Amniotic epithelial cell (primary cell): ENCODE measurements at regions not wholly inside any gene's neighbourhood (a gene's known extent, or its start where the extent isn't known, plus 50 kb on each side); places are given as distances from the start of the nearest gene placed in this dataset.
"Not testable (repeated sequence)": the region's sequence is repeated elsewhere in the genome, so short reads cannot be mapped to it uniquely, and the experiment has no call there.

Experiments
- DNase-seq: peaks from one replicate; pipeline ENCODE4 v3.0.0-alpha.2; 2010; ENCODE audit warnings: low read depth

- DNase-seq: no peak
Observed at GRCh38 chr14:84084056-84084630, 1445.8 kb upstream of the FLRT2 start.

DNA sequence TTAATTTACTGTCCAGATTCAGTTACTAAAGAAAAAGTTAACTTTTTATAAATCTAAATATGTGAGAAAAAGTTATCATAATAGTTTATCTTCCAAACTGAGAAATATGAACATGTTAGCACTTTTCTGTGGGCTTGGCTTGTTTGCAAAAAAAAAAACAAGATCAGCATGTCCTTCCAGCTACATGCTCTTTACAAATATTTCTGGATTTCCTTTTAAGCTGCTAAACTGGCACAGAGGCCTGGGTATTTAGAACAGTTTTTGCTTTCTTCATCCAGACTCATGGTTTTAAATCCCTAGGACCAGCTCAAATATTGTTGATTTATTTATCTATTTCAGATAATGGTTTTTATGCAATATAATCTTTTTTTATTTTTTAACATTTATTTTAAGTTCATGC, 1444.5 kb upstream of the FLRT2 start:
- peak; percentile 16 for DNase-seq

DNA sequence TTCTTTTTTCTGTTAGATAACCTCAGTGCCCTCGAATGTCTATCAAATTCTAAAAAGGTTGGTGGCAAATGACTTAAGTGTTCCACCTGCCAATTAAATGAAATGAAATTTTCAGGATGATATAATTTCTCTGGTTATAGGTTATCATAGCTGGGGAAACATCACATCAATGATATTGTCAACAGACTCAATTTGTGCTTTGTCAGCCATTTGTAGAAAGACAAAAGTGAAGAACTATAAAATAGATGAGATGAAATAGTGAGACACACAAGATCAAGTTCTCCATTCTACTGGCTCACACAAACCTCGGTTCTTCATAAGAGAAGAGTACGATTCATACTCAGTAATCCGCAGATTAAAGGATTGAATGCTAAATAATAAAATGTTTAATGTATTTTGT, 1443.2 kb upstream of the FLRT2 start:
- no peak for DNase-seq

- DNase-seq: peak; percentile 99
Observed at GRCh38 chr14:84087986-84088531, 1441.9 kb upstream of the FLRT2 start.

- no peak for DNase-seq
Observed at GRCh38 chr14:84090837-84091236, 1439.1 kb upstream of the FLRT2 start.

DNA sequence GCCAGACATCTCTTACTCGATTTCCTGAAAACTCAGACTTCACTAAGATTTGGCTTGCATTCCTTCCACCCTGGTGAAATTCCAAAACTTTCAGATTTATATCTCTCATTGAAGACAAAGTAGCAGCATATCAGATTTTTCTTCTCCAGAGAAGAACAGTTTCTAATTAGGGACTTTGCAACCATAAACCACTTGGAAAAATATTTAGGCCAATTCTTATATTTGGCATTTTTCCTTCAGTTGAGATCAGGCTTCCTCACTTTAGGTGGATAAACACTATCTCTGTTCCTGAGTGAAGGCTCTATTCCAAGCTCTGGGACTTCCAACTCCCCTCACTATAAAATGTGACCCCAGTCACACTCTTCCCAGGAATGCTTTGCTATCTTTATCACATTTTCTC, 1434.3 kb upstream of the FLRT2 start:
- DNase-seq: no peak

DNA sequence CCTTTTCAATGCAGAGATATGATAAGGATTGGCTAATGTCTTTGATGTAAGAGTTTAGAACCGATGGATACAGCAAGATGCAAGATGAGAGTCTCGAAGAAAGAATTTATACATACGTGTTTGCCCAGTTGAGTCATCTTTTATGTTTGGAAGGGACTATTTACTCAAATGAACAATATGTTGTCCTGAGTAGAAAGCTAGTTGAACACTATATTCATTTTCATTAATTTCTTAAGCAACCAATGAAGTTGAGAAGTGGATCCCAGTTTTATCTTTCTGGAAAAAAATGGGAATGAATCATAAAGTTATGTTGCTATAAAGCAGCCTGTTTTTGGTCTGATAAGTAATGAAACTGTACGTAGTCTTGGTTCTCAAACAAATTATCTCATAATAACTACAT, 1431.7 kb upstream of the FLRT2 start:
- peak; percentile 53 for DNase-seq

- not testable (repeated sequence) for DNase-seq
Observed at GRCh38 chr14:84099560-84099959, 1430.4 kb upstream of the FLRT2 start.

DNA sequence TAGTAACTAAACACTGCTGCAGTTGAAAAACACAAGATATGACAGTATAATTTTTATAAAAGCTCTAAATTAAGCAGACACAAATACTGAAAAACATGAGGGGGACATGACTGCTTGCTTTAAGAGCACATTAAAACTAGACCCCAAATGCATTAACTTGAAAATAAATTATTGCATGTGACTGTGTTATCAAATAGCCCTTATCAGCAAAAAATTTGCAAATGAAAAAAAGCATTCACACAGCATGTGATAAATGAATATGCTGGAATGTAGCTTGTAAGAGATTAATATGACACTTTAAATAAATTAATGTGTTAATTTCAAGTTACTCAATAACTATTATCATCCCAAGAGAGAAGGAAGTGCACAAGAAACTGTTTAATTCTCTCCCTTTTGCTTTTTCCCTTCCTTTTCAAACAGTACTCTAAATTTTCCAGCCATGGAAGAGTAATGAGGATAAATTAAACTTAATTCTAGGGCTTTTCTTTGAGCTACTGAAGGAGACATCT, 1422.1 kb upstream of the FLRT2 start:
- DNase-seq: no peak

DNA sequence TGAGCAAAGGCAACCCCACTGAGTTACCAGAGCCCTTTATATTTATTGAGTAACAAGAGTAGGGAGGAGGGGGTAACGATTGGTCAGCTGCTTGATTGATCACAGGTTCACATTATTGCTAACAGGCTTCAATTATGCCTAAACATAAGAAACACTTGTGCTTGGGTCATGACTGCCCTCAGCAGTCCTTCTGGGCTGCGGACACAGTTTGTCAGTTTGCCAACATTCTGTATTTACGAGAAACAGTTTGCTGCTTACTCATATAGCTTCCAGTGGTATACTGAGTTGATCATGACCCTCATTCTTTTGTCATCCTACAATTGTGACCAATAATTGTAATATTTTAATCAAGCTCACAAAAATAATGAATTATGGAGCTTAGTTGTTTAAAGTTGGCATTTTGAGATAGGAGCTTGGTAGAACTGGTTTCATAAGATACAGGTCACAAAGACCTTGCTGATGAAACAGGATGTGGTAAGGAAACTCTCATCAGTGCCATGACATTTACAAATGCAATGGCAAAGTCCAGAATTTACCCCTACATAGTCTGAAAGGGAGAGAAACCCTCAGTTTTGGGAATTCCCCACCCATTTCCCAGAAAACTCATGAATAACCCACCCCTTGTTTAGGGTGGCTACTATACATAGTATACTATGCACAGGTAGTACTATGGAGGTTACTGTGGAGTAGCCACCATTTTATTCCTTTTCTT, 1421.0 kb upstream of the FLRT2 start:
- DNase-seq: peak; percentile 37

DNA sequence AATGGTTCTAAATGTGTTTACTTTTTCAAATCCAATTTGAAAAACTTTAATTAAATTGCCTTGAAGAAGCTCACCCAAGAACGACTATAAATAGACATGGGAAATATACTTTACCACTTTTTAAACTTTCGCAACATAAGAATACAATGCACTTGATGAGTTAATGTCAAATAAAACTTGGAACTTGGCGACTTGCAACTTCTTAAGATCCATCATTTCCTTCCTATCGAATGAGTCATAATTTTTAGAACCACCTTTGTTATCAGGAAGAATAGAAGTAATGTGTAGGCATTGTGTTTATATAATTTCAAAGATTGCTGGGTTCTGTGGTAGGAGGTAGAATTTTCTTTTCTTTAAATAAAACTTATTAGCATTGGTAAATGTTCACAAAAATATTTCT, 1417.4 kb upstream of the FLRT2 start:
- no peak for DNase-seq

DNA sequence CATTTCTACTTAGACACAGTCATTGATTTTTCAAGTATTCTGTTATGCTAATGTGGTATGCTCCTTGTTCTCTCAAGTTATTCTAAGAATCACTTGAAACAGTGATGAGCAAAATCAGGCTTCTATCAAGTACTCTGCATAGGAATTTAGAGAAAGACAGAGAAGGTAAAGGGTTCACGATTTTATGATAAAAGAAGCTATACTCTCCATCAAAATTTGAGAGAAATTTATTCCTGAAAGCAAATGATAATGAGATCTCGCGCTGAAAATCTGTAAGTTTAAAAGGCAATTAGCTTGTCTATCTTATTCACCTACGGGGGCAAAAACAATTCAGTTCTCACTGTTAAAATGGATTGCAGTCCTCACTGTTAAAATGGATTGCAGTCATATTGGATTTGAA, 1404.3 kb upstream of the FLRT2 start:
- DNase-seq: no peak

DNA sequence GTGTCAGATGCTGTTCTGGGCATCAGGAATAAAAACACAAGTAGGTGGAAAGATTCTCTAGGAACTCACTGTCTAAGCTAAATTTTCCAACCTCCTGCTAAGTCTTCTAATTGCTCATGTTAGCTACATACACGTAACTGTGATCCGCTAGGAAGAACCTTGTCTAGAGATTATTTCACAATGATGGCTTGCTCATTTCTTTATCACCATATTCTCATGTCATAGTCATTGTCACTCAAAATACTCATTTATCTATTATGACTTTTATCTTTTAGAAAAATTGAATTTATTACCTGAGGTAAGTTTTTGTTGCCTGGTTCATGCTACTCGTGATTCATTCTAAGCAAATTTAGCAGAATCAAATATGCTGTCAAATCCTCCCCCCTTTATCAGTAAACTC, 1402.4 kb upstream of the FLRT2 start:
- DNase-seq: peak; percentile 65

- peak; percentile 73 for DNase-seq
Observed at GRCh38 chr14:84128050-84128449, 1401.9 kb upstream of the FLRT2 start.

DNA sequence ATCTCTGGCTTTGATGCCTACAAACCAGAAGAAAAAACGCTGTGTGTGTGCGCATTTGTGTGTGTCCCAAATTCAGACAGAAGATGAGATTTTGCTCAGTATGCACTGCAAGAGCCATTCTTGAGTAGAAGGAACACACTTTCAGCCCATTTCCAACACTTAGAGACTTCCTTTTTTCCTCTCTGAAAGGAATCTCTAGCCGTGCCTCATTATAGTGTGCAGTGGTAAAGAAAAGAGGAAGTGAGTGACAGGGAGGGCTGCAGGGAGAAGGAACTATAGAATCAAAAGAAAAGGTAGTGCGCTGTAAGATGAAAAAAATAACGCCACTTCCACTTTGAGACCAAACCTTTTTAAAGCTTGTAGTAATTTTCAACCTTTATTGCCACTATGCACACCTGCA, 1400.9 kb upstream of the FLRT2 start:
- DNase-seq: no peak

GRCh38 chr14:84129941-84130340, 1400.0 kb upstream of the FLRT2 start:
- peak; percentile 24 for DNase-seq

- no peak for DNase-seq
Observed at GRCh38 chr14:84131924-84132323, 1398.0 kb upstream of the FLRT2 start.

GRCh38 chr14:84144166-84144565, 1385.8 kb upstream of the FLRT2 start:
- DNase-seq: peak; percentile 29

- DNase-seq: no peak
Observed at GRCh38 chr14:84152452-84152851, 1377.5 kb upstream of the FLRT2 start.

GRCh38 chr14:84162633-84163032, 1367.3 kb upstream of the FLRT2 start:
- no peak for DNase-seq

- no peak for DNase-seq
Observed at GRCh38 chr14:84167026-84167425, 1362.9 kb upstream of the FLRT2 start.

- DNase-seq: no peak
Observed at GRCh38 chr14:84180336-84180735, 1349.6 kb upstream of the FLRT2 start.

DNA sequence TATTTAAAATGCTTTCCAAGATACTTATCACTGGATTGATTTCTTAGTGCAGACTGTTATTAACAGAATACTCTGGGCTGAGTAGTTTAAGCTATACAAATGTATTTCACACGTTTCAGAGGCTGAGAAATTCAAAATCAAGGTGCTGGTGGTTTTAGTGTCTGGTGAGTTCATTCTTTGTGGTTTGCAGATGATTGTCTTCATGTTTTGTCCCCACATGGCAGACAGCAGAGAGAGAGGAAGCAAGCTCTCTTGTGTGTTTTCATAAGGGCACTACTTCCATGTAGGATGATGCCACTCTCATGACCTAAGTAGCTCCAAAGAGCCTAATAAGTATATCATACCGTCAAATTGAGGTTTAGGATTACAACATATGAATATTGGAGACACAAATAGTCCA, 1348.9 kb upstream of the FLRT2 start:
- DNase-seq: peak; percentile 8

GRCh38 chr14:84195514-84195913, 1334.4 kb upstream of the FLRT2 start:
- no peak for DNase-seq
